IgD-negative memory B cell (primary cell): ENCODE measurements at regions not wholly inside any gene's neighbourhood (a gene's known extent, or its start where the extent isn't known, plus 50 kb on each side); places are given as distances from the start of the nearest gene placed in this dataset.
"Not testable (repeated sequence)": the region's sequence is repeated elsewhere in the genome, so short reads cannot be mapped to it uniquely, and the experiment has no call there.

ENCODE experiments used
- H3K27ac Mint-ChIP-seq, 3 donors: one replicate each; pipeline ENCODE4 v1.8.0; 2020 to 2022; ENCODE audit warnings: mild to moderate bottlenecking in 3 of 3, mixed read lengths in 3 of 3, moderate library complexity in 1 of 3
- H3K27me3 Mint-ChIP-seq: one replicate; pipeline ENCODE4 v1.8.0; 2021; ENCODE audit warnings: mixed read lengths
- H3K36me3 Mint-ChIP-seq: one replicate; pipeline ENCODE4 v1.8.0; 2020; ENCODE audit warnings: mild to moderate bottlenecking, mixed read lengths
- H3K4me1 Mint-ChIP-seq, 3 donors: one replicate each; pipeline ENCODE4 v1.8.0; 2020 to 2022; ENCODE audit warnings: mixed read lengths in 3 of 3, mild to moderate bottlenecking in 1 of 3
- H3K4me3 Mint-ChIP-seq, 4 donors: one replicate each; pipeline ENCODE4 v1.8.0; 2020 to 2022; ENCODE audit warnings: mild to moderate bottlenecking in 4 of 4, mixed read lengths in 4 of 4, moderate library complexity in 3 of 4
- H3K9me3 Mint-ChIP-seq, 3 donors: one replicate each; pipeline ENCODE4 v1.8.0; 2020 to 2021; ENCODE audit warnings: mixed read lengths in 3 of 3, mild to moderate bottlenecking in 1 of 3

DNA sequence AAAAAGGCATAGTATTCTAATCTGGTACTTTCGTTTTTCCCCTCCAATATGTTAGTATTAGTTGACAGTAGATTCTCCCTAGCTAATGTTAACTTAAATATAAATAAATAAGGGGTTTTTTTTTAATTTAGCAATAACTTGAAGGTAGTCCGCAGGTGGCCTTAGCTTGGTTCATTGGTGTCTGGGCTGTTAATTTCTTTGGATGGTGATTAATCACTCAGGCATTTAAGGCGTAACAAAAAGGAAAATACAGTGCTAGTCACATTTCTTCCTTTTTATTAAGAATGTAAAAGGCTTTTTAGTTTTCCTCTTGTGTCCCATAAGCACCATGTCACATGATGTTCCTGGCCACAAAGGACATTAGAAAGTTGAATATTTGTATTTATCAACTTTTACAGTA, 161.0 kb upstream of the POT1 start:
- no peaks in the 10 kb centered on the region for H3K36me3 Mint-ChIP-seq
- no peak overlapping the region for H3K27ac Mint-ChIP-seq
- H3K4me3 Mint-ChIP-seq = no peak overlapping the region
- no peaks in the 10 kb centered on the region for H3K9me3 Mint-ChIP-seq
- H3K27me3 Mint-ChIP-seq = no peaks in the 10 kb centered on the region
- no peaks in the 10 kb centered on the region for H3K4me1 Mint-ChIP-seq

DNA sequence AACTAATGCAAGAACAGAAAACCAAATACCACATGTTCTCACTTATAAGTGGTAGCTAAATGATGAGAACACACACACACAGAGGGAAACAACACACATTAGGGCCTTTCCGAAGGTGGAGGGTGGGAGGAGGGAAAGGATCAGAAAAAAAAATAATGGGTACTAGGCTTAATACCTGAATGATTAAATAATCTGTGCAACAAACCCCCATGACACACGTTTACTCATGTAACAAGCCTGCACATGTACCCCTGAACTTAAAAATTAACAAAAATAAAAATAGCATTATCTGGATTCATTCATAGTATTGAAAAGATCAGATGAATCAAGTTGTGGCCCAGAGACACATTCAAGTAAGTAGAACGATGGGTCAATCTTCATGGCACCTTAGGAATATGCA, 159.5 kb upstream of the POT1 start:
- Mint-ChIP-seq H3K27ac (no peak overlapping the region), H3K4me3 (no peak overlapping the region), H3K9me3 (peaks cover 0 to 1% (median 0%) of the 10 kb centered on the region in 3 donors)

DNA sequence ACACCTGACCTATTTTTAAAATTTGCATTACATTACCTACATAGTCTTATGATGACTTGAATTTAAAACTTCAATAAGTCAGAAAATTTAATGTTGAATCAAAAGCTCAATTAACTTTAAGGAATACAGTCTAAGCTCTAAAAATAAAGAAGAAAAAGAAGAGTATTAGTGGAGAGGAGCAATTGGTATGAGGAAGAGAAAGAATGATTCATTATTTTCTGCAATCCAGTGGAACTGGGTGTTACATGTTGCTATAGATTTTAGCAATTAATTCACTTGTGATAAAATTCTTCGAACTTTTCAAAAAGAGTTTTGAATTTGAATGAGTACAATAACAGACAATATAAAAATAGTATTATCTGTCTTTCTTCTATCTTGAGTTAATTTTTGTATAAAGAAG, 158.9 kb upstream of the POT1 start:
- H3K4me3 Mint-ChIP-seq = no peak overlapping the region
- no peaks in the 10 kb centered on the region for H3K4me1 Mint-ChIP-seq
- H3K9me3 Mint-ChIP-seq = peaks cover 0 to 1% (median 0%) of the 10 kb centered on the region in 3 donors
- H3K27ac Mint-ChIP-seq = no peak overlapping the region
- no peaks in the 10 kb centered on the region for H3K36me3 Mint-ChIP-seq
- no peaks in the 10 kb centered on the region for H3K27me3 Mint-ChIP-seq

More for the DNA sequence above, 159.5 kb upstream of the POT1 start:
- Mint-ChIP-seq H3K4me1 (no peaks in the 10 kb centered on the region), H3K27me3 (no peaks in the 10 kb centered on the region), H3K36me3 (no peaks in the 10 kb centered on the region)

DNA sequence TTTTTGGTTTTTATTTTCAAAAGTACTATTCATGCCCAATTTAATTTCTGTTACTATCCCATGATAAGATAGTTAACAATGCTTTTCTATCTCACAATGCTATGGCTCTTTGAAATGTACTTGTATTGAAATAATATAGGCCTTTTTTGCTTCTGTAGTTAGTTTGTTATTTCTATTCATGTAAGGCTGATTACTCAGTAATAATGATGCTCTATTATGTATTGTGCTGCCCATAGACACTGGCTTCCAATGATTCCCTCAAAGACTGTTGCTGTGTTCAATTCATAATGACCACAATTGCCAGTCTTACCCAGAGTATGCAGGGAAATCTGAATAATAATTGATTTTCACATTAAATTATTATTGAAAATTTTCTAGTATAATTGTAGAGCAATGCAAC, 155.5 kb upstream of the POT1 start:
- H3K27me3 Mint-ChIP-seq = no peaks in the 10 kb centered on the region
- peaks cover 0 to 1% (median 0%) of the 10 kb centered on the region in 3 donors for H3K9me3 Mint-ChIP-seq
- no peaks in the 10 kb centered on the region for H3K36me3 Mint-ChIP-seq
- no peaks in the 10 kb centered on the region for H3K4me1 Mint-ChIP-seq
- no peak overlapping the region for H3K4me3 Mint-ChIP-seq
- no peak overlapping the region for H3K27ac Mint-ChIP-seq

DNA sequence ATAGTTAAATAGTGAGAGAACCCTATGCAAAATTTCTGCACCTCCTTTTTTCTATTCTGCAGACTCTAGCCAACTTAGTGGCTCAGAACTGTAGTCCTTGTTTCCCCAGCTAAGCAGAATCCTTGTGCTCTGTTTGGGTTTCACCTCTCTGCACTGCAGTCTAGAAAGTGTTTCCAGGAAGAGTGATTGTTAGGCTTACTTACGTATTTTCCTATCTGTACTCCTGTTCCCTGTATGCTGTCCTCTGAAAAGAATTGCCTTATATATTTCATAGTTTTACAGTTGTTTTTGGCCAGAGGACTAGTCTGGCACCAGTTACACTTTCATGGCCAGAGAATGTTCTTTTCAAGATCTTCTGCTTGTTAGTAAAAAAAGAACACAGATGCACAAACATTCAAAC, 154.6 kb upstream of the POT1 start:
- no peaks in the 10 kb centered on the region for H3K27me3 Mint-ChIP-seq
- no peaks in the 10 kb centered on the region for H3K4me1 Mint-ChIP-seq
- no peaks in the 10 kb centered on the region for H3K36me3 Mint-ChIP-seq
- no peak overlapping the region for H3K4me3 Mint-ChIP-seq
- H3K9me3 Mint-ChIP-seq = peaks cover 0 to 1% (median 0%) of the 10 kb centered on the region in 3 donors
- H3K27ac Mint-ChIP-seq = no peak overlapping the region

DNA sequence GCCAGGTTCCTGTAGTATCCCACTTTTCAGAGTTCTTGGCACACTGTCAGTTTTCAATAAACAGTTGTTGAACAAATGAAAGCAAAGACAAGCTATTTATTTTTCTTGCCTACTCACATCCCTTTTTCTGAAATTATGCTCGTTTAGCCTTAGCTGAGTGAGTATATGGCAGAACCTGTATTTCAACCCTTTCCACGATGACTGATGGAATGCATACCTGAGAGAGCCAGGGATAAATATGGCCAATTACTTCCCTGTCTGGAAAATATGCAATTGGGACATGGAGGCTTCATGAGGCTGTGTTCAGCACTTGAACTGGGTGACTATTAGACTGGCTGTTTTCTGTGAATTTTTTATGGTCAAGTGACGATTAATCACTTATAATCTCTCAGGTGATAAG, 144.5 kb upstream of the POT1 start:
- no peaks in the 10 kb centered on the region for H3K4me1 Mint-ChIP-seq
- H3K27ac Mint-ChIP-seq = no peak overlapping the region
- no peaks in the 10 kb centered on the region for H3K9me3 Mint-ChIP-seq
- no peak overlapping the region for H3K4me3 Mint-ChIP-seq
- H3K27me3 Mint-ChIP-seq = no peaks in the 10 kb centered on the region
- H3K36me3 Mint-ChIP-seq = no peaks in the 10 kb centered on the region

DNA sequence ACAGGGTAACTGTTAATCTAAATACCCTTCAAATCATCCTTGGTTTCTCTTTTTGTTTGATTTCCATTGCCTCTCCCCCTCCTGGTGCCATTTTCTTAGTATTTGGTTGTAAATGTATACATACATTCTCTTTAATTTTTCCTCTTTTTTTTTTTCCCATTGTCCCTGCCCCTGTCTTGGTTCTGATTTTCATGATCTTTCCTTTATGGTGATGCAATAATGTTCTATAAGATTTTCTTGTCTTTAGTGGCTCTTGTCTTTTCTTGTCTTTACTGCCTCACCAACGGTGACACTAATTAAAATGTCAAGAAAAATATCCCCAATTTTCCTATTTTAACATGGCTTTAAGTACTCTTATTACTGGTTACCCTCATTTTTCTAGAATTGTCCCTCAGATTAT, 135.9 kb upstream of the POT1 start:
- Mint-ChIP-seq H3K27me3 (no peaks in the 10 kb centered on the region), H3K4me1 (no peaks in the 10 kb centered on the region), H3K9me3 (no peaks in the 10 kb centered on the region), H3K36me3 (no peaks in the 10 kb centered on the region), H3K27ac (no peak overlapping the region), H3K4me3 (no peak overlapping the region)

DNA sequence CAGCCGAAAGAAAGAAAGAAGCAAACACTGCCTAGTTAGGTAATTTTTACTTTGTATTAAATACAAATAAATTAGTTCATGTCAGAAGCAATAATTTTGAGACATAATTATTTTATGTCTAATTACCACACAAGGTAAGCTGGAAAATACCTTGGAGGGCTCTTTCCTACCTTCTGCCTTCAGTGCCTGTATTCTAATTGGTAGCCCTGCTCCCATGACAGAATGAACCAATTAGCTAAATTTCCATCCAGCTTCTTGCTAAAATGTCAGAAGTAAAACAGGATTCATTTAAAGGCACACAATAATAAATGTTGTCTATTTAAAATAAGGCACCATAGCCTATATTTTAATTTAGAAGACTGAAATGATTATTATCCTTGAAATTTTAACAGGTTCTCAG, 135.4 kb upstream of the POT1 start:
- H3K9me3 Mint-ChIP-seq = no peaks in the 10 kb centered on the region
- no peak overlapping the region for H3K4me3 Mint-ChIP-seq
- no peaks in the 10 kb centered on the region for H3K27me3 Mint-ChIP-seq
- H3K27ac Mint-ChIP-seq = no peak overlapping the region
- no peaks in the 10 kb centered on the region for H3K36me3 Mint-ChIP-seq
- no peaks in the 10 kb centered on the region for H3K4me1 Mint-ChIP-seq

DNA sequence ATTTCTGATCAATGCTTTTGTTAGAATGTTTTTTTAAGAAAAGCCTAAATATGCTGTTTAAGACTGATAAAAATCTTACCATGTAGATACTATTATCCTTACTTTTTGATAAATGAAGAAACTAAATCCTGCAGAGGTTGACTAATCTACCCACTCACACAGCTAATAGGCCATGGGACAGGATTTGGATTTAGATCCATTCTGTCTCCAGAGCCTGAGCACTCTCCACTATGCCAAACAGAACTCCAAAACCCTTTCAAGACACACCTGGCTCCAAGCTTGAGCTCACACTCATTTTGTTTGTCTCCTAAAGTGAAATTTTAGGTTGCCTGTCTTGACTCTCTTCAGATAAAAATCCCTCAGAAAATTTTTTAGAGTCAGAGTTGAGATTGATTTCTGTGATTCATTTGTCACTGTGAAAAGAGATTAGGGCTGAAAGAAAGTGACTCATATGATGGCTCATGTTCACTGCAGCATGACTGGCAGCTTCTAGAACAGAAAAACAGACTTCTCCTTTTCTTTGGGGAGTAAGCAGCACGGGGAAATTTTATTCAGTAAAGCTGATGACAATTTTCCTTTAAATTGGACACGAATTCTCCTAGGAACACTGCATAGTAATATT, 132.3 kb upstream of the POT1 start:
- Mint-ChIP-seq H3K9me3 (no peaks in the 10 kb centered on the region), H3K36me3 (no peaks in the 10 kb centered on the region), H3K27ac (no peak overlapping the region), H3K4me3 (no peak overlapping the region), H3K27me3 (no peaks in the 10 kb centered on the region), H3K4me1 (no peaks in the 10 kb centered on the region)

DNA sequence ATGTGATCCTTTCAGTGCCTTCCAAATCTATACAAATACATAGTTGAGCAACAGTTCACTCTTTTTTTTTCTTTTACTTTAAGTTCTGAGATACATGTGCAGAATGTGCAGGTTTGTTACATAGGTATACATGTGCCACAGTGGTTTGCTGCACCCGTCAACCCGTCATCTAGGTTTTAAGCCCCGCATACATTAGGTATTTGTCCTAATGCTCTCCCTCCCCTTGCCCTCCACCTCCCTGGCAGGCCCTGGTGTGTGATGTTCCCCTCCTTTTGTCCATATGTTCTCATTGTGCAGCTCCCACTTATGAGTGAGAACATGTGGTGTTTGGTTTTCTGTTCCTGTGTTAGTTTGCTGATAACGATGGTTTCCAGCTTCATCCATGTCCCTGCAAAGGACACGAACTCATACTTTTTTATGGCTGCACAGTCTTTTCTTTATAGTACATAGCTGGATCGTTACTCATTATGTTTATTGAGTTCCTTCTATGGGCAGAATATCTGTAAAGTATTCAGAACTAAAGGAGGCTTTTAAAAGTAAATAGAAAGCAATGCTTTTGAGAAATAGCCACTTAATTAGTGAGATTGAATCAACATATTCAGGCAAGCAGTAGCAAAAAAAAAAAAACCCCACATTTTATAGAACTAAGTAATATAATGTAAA, 131.6 kb upstream of the POT1 start:
- not testable (repeated sequence) for H3K4me1 Mint-ChIP-seq, H3K36me3 Mint-ChIP-seq, H3K27ac Mint-ChIP-seq, H3K27me3 Mint-ChIP-seq, H3K9me3 Mint-ChIP-seq, H3K4me3 Mint-ChIP-seq

DNA sequence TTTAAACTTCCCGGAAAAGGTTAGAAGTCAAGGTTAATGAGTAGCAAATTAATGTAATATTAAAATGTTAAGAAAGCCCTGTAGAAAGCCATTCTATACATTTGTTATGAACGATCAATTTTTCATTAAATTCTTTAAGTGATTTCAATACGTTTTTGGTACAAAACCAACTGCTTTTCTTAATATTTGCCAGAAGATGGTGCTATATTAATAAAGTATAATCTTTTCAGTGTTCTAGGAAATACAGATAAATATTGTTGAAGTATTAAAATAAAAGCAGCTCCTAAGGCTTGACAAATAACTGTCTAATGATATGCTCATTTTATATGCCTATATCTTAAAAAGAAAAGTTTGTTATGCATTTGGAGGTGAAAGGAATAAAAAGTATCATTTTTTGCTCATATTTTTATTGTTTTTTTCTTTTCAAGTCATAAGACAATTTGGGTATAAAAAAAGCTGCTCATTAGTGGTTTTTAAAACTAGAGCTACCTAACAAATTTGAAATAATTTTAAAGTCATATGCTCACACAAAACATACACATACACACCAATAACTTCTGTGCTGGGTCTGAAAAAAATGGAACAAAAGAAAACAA, 130.3 kb upstream of the POT1 start:
- no peaks in the 10 kb centered on the region for H3K9me3 Mint-ChIP-seq
- no peaks in the 10 kb centered on the region for H3K4me1 Mint-ChIP-seq
- H3K36me3 Mint-ChIP-seq = no peaks in the 10 kb centered on the region
- H3K4me3 Mint-ChIP-seq = no peak overlapping the region
- no peaks in the 10 kb centered on the region for H3K27me3 Mint-ChIP-seq
- H3K27ac Mint-ChIP-seq = no peak overlapping the region

DNA sequence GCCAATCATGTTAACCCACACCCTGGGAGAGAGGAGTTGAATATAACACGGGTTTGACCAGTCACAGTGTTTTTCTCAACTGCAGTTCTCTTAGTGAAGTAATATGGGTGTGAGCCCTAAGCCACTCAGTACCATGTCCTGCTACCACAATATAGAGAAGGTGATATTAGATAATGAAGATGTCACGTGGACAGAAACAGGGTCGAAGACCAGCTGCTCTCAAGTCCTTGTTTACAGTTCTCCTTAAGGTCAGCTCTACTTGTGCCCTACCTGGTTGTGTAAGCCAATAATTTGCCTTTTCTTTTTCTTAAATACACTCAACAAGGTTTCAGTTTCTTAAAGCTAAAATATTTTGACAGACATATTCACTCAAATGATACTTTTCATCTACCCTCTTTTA, 128.3 kb upstream of the POT1 start:
- Mint-ChIP-seq H3K36me3 (no peaks in the 10 kb centered on the region), H3K27ac (no peak overlapping the region), H3K4me3 (no peak overlapping the region), H3K27me3 (no peaks in the 10 kb centered on the region), H3K9me3 (no peaks in the 10 kb centered on the region), H3K4me1 (no peaks in the 10 kb centered on the region)

DNA sequence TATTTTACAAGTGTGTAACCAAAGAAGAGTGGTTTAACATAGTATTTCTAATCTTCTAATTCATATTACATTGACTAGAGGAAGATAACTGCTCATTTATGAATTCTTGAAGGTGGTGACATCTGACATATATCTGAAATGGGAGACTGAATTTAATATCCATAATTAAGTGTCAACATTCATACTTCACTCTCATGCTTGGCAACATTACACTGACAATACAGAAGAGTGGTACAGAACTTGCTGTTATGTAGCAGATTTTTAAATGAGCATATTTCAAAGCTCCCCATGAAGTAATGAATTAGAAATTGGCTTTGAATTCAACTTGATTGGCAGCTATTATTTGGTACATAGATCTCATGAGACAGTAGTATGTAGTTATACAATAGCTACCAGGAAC, 125.8 kb upstream of the POT1 start:
- no peaks in the 10 kb centered on the region for H3K4me1 Mint-ChIP-seq

DNA sequence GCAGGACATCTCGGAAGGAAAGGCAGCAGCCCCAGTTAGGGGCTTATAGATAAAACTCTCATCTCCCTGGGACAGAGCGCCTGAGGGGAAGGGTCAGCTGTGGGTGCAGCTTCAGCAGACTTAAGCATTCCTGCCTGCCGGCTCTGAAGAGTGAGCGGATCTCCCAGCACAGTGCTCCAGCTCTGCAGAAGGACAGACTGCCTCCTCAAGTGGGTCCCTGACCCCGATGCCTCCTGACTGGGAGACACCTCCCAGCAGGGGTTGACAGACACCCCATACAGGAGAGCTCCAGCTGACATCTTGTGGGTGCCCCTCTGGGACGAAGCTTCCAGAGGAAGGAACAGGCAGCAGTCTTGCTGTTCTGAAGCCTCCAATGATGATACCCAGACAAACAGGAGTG, 117.1 kb upstream of the POT1 start:
- Mint-ChIP-seq H3K27me3 (no peaks in the 10 kb centered on the region), H3K36me3 (no peaks in the 10 kb centered on the region), H3K9me3 (peaks cover 0 to 13% (median 2%) of the 10 kb centered on the region in 3 donors), H3K27ac (no peak overlapping the region), H3K4me3 (no peak overlapping the region), H3K4me1 (no peaks in the 10 kb centered on the region)

More for the DNA sequence above, 125.8 kb upstream of the POT1 start:
- no peaks in the 10 kb centered on the region for H3K36me3 Mint-ChIP-seq
- H3K27me3 Mint-ChIP-seq = no peaks in the 10 kb centered on the region
- no peak overlapping the region for H3K4me3 Mint-ChIP-seq
- no peak overlapping the region for H3K27ac Mint-ChIP-seq
- H3K9me3 Mint-ChIP-seq = no peaks in the 10 kb centered on the region

DNA sequence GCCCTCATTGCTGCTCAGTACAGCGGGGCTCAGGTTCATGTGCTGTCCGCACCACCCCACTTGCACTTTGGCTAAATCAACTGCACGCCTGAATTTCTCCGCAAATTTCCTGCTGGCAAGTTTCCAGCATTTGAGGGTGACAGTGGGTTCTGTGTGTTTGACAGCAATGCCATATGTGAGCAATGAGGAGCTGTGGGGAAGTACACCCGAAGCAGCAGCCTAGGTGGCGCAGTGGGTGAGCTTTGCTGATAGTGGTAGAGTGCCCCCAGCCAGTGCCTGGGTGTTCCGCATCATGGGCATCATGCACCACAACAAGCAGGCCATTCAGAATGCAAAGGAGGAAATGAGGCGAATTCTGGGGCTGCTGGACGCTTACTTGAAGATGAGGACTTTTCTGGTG, 103.9 kb upstream of the POT1 start:
- Mint-ChIP-seq H3K4me3 (no peak overlapping the region), H3K4me1 (no peaks in the 10 kb centered on the region), H3K27me3 (no peaks in the 10 kb centered on the region), H3K9me3 (peaks cover 0 to 2% (median 0%) of the 10 kb centered on the region in 3 donors), H3K27ac (no peak overlapping the region), H3K36me3 (no peaks in the 10 kb centered on the region)

DNA sequence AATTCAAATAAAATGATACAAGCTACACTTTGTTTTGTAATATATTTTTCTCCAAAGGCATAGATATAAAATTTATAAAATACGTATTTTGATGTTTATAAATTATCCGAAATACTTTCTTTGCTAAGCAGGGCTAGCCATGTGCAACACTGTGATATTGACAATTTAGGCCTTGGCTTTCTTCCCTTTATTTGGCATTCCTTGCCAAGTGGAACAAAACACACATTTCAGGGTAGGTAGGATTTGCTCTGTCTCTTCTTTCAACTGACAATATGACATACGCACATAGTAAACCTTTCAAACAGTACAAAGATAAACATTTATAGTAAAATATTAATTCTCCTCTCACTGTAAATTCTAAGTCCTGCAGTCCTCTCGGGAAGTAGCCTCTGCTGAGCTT, 103.3 kb upstream of the POT1 start:
- Mint-ChIP-seq H3K9me3 (peaks cover 0 to 2% (median 0%) of the 10 kb centered on the region in 3 donors), H3K36me3 (no peaks in the 10 kb centered on the region), H3K27me3 (no peaks in the 10 kb centered on the region), H3K4me1 (no peaks in the 10 kb centered on the region), H3K27ac (no peak overlapping the region), H3K4me3 (no peak overlapping the region)
